ENCODE measurements at regions not wholly inside any gene's neighbourhood (a gene's known extent, or its start where the extent isn't known, plus 50 kb on each side); places are given as distances from the start of the nearest gene placed in this dataset.

DNA sequence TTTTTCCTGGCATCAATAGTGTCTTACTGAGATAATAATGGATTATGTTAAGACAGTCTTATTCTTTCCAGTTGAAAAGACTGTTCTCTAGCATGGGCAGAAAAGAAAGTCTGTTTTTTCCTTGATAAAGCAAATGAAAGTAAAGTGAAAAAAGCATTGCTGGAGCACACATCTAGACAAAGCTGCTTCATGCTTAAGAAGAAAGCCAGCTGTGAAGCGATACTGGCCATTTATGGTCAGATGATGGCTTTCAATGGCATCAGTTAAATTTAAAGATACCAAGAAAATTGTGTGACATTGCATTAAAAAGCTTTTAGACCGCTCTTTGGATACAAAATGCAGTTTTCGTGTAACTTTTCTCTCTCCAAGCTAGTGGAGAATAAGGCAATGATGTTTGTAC is 242.1 kb upstream of the TRAM1L1 start:
- ChIA-PET CTCF (no interaction called here), RAD21 (ENCODE audit: low non-redundant PET in 1 of 2, low total read pairs in 2 of 2, uncharacterized antibody in 2 of 2, unreplicated experiment in 2 of 2) (no interaction called here), POLR2A (no interaction called here)
- Histone ChIP-seq H4K20me1 (ENCODE audit: insufficient read depth) (no peaks in the 10 kb centered on the region), H3K27ac (ENCODE audit: low read depth, low read length) (no peak overlapping the region), H3K9me3 (ENCODE audit: control insufficient read depth in 1 of 2, insufficient read depth in 1 of 2, low read depth in 1 of 2, low read length in 2 of 2) (no peaks in the 10 kb centered on the region), H3K79me2 (ENCODE audit: insufficient read depth, low read length) (no peaks in the 10 kb centered on the region), H2AFZ (ENCODE audit: low read depth, low read length, poor library complexity, severe bottlenecking) (no peak overlapping the region), H3K27me3 (ENCODE audit: insufficient read depth, low read length) (no peaks in the 10 kb centered on the region), H3K4me2 (ENCODE audit: low read length) (no peak overlapping the region), H3K9ac (ENCODE audit: low read length) (no peak overlapping the region), H3K4me3 (replicated peaks in 1 of 2; ENCODE audit: low read depth in 1 of 2, low read length in 2 of 2) (no peak overlapping the region), H3K9me2 (ENCODE audit: insufficient read depth) (no peaks in the 10 kb centered on the region), H3K4me1 (ENCODE audit: control insufficient read depth in 1 of 2, insufficient read depth in 2 of 2, low read length in 2 of 2) (peaks cover 0 to 13% of the 10 kb centered on the region in 2 experiments; a peak in 2 of 4 replicates), H3K36me3 (ENCODE audit: control insufficient read depth in 1 of 2, insufficient read depth in 2 of 2, low read length in 2 of 2) (no peaks in the 10 kb centered on the region)
- DNase-seq (ENCODE audit: low read depth, low spot score) (no peak), ATAC-seq (no peak)
- intact Hi-C loops (cut with micrococcal nuclease), result no loop called here
- no TSS peak for BruUV-seq (replicated peaks)
- TF ChIP-seq, protein P1, sequence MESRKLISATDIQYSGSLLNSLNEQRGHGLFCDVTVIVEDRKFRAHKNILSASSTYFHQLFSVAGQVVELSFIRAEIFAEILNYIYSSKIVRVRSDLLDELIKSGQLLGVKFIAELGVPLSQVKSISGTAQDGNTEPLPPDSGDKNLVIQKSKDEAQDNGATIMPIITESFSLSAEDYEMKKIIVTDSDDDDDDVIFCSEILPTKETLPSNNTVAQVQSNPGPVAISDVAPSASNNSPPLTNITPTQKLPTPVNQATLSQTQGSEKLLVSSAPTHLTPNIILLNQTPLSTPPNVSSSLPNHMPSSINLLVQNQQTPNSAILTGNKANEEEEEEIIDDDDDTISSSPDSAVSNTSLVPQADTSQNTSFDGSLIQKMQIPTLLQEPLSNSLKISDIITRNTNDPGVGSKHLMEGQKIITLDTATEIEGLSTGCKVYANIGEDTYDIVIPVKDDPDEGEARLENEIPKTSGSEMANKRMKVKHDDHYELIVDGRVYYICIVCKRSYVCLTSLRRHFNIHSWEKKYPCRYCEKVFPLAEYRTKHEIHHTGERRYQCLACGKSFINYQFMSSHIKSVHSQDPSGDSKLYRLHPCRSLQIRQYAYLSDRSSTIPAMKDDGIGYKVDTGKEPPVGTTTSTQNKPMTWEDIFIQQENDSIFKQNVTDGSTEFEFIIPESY (IDR thresholded peaks at IDR 0.05; ENCODE audit: extremely low read depth, insufficient replicate concordance, low read length), result no peak
- TF ChIP-seq, protein P2, sequence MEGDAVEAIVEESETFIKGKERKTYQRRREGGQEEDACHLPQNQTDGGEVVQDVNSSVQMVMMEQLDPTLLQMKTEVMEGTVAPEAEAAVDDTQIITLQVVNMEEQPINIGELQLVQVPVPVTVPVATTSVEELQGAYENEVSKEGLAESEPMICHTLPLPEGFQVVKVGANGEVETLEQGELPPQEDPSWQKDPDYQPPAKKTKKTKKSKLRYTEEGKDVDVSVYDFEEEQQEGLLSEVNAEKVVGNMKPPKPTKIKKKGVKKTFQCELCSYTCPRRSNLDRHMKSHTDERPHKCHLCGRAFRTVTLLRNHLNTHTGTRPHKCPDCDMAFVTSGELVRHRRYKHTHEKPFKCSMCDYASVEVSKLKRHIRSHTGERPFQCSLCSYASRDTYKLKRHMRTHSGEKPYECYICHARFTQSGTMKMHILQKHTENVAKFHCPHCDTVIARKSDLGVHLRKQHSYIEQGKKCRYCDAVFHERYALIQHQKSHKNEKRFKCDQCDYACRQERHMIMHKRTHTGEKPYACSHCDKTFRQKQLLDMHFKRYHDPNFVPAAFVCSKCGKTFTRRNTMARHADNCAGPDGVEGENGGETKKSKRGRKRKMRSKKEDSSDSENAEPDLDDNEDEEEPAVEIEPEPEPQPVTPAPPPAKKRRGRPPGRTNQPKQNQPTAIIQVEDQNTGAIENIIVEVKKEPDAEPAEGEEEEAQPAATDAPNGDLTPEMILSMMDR (IDR thresholded peaks at IDR 0.05 in 2 of 3, conservative IDR thresholded peaks at IDR 0.05 in 1 of 3; ENCODE audit: borderline replicate concordance in 1 of 3, insufficient read depth in 1 of 3, low read depth in 2 of 3, low read length in 2 of 3), result no peak
- TF ChIP-seq ELF1 (IDR thresholded peaks at IDR 0.05; ENCODE audit: borderline replicate concordance, low read depth) (no peak), CEBPB (IDR thresholded peaks at IDR 0.05; ENCODE audit: low read depth) (no peak), ZNF274 (IDR thresholded peaks at IDR 0.05; ENCODE audit: low read depth, low read length) (no peak), SRF (IDR thresholded peaks at IDR 0.05; ENCODE audit: low read depth) (no peak), POLR2A (IDR thresholded peaks at IDR 0.05; ENCODE audit: borderline replicate concordance, extremely low read depth, insufficient read depth, insufficient read length) (no peak), POLR2AphosphoS5 (IDR thresholded peaks at IDR 0.05; ENCODE audit: low read depth, low read length) (no peak), SIN3A (IDR thresholded peaks at IDR 0.05; ENCODE audit: low read depth) (no peak), CBX3 (IDR thresholded peaks at IDR 0.05; ENCODE audit: low read depth) (no peak), TCF7L2 (IDR thresholded peaks at IDR 0.05; ENCODE audit: borderline replicate concordance, extremely low read depth, insufficient read depth, insufficient read length) (no peak), ZFX (IDR thresholded peaks at IDR 0.05) (no peak), SP1 (IDR thresholded peaks at IDR 0.05; ENCODE audit: low read depth) (no peak), YY1 (IDR thresholded peaks at IDR 0.05; ENCODE audit: extremely low read depth, insufficient replicate concordance, low read depth, low read length) (no peak), JUND (IDR thresholded peaks at IDR 0.05) (no peak)
- TF ChIP-seq, protein P3, sequence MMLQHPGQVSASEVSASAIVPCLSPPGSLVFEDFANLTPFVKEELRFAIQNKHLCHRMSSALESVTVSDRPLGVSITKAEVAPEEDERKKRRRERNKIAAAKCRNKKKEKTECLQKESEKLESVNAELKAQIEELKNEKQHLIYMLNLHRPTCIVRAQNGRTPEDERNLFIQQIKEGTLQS (IDR thresholded peaks at IDR 0.05), result no peak
- TF ChIP-seq, protein P4, sequence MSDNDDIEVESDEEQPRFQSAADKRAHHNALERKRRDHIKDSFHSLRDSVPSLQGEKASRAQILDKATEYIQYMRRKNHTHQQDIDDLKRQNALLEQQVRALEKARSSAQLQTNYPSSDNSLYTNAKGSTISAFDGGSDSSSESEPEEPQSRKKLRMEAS (IDR thresholded peaks at IDR 0.05), result no peak
- TF ChIP-seq, protein P5, sequence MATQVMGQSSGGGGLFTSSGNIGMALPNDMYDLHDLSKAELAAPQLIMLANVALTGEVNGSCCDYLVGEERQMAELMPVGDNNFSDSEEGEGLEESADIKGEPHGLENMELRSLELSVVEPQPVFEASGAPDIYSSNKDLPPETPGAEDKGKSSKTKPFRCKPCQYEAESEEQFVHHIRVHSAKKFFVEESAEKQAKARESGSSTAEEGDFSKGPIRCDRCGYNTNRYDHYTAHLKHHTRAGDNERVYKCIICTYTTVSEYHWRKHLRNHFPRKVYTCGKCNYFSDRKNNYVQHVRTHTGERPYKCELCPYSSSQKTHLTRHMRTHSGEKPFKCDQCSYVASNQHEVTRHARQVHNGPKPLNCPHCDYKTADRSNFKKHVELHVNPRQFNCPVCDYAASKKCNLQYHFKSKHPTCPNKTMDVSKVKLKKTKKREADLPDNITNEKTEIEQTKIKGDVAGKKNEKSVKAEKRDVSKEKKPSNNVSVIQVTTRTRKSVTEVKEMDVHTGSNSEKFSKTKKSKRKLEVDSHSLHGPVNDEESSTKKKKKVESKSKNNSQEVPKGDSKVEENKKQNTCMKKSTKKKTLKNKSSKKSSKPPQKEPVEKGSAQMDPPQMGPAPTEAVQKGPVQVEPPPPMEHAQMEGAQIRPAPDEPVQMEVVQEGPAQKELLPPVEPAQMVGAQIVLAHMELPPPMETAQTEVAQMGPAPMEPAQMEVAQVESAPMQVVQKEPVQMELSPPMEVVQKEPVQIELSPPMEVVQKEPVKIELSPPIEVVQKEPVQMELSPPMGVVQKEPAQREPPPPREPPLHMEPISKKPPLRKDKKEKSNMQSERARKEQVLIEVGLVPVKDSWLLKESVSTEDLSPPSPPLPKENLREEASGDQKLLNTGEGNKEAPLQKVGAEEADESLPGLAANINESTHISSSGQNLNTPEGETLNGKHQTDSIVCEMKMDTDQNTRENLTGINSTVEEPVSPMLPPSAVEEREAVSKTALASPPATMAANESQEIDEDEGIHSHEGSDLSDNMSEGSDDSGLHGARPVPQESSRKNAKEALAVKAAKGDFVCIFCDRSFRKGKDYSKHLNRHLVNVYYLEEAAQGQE (IDR thresholded peaks at IDR 0.05; ENCODE audit: low read depth), result no peak

Data from HCT116 (cell line).